ENCODE measurements at regions not wholly inside any gene's neighbourhood (a gene's known extent, or its start where the extent isn't known, plus 50 kb on each side); places are given as distances from the start of the nearest gene placed in this dataset.

DNA sequence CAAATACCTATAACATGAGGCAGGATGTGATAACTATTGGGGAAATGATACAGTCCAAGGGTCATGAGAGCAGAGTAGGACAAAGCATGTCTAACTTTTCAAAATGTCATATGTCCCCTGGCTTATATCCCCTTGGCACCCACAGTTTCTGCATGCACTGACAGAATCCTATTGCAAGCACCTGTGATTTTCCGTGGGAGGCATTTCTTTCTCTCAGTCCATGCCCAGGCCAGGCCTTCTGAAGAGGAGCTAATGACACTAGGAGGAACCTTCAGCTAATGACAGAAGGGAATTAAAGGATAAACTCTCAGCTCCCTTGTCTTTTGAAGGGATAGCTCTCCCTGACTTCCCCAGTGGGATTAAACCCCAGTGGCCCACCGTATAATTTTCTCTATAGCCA is 249.2 kb downstream of the TTC6 start:
- H3K4me3 ChIP-seq: no peak overlapping the region
- no peaks in the 10 kb centered on the region for H3K27me3 ChIP-seq
- WGBS, 2 donors: 78 to 87% methylated on average over 2 of the region's 2 CpGs
- H3K4me1 ChIP-seq: no peaks in the 10 kb centered on the region
- intact Hi-C loops (cut with DNase I): no loop called here
- no peak overlapping the region for H3K27ac ChIP-seq
- no peaks in the 10 kb centered on the region for H3K36me3 ChIP-seq
- no peaks in the 10 kb centered on the region for H3K9me3 ChIP-seq
- TF ChIP-seq POLR2A (IDR thresholded peaks at IDR 0.05): no peak
- no peak for TF ChIP-seq EP300 (IDR thresholded peaks at IDR 0.05)
- TF ChIP-seq, protein P1, sequence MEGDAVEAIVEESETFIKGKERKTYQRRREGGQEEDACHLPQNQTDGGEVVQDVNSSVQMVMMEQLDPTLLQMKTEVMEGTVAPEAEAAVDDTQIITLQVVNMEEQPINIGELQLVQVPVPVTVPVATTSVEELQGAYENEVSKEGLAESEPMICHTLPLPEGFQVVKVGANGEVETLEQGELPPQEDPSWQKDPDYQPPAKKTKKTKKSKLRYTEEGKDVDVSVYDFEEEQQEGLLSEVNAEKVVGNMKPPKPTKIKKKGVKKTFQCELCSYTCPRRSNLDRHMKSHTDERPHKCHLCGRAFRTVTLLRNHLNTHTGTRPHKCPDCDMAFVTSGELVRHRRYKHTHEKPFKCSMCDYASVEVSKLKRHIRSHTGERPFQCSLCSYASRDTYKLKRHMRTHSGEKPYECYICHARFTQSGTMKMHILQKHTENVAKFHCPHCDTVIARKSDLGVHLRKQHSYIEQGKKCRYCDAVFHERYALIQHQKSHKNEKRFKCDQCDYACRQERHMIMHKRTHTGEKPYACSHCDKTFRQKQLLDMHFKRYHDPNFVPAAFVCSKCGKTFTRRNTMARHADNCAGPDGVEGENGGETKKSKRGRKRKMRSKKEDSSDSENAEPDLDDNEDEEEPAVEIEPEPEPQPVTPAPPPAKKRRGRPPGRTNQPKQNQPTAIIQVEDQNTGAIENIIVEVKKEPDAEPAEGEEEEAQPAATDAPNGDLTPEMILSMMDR (IDR thresholded peaks at IDR 0.05): no peak
- no peak for TF ChIP-seq POLR2AphosphoS5 (IDR thresholded peaks at IDR 0.05)
- no peak for DNase-seq

DNA sequence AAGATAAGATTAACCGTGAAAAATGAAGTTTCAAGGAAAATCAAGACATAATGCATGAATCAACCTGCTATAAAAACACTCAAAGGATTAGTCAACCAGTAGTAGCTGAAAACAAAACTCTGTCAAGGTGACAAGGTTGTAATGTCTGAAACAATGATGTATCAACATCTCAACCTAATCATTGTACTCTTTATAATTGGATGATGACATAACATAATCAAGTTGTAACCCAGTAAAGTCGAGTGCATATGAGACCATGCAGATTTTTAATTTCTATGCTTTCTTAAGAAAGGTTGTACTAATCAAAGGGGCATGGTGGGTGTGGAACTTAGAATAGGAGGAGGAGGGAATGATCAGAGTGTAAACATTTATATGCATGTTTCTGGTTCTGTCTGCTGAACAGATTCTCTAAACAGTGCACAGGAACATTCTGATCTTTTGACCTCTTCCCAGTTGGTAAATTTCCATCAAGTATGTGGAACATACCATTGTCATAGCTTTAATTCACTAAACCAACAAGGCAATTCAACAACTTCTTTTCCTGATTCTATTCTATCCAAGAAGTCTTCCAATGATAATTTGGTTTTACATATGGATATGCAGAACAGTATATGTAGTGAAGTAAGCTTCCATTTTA is 253.7 kb downstream of the TTC6 start:
- no peak overlapping the region for H3K4me3 ChIP-seq
- intact Hi-C loops (cut with DNase I): no loop called here
- no peaks in the 10 kb centered on the region for H3K4me1 ChIP-seq
- no peaks in the 10 kb centered on the region for H3K36me3 ChIP-seq
- TF ChIP-seq, protein P1 (IDR thresholded peaks at IDR 0.05): no peak
- TF ChIP-seq EP300 (IDR thresholded peaks at IDR 0.05): no peak
- TF ChIP-seq POLR2A (IDR thresholded peaks at IDR 0.05): no peak
- no peak for TF ChIP-seq POLR2AphosphoS5 (IDR thresholded peaks at IDR 0.05)
- no peaks in the 10 kb centered on the region for H3K27me3 ChIP-seq
- no peak overlapping the region for H3K27ac ChIP-seq
- no peaks in the 10 kb centered on the region for H3K9me3 ChIP-seq
- no peak for DNase-seq
- 74 to 84% methylated on average over 2 of the region's 2 CpGs for WGBS, 2 donors

DNA sequence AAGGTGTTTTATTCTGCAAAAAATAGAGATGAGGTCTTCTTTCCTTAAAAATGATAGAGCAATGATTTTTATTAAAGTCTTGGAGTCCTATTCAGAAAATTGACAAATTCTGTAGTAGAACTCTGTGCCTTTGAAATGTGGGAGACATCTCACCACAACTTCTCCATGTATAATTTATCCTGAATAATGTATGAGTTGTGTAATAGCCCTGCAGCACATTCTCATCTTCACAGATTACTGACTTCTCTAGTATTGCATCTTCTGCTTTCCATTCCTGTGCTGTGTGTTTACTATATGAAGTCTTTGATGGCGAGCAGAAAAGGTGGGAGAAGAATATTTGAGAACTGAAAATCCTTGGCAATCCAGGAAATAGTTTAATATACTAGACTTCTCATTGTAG is 255.6 kb downstream of the TTC6 start:
- Histone ChIP-seq H3K27ac (no peak overlapping the region), H3K4me3 (no peak overlapping the region), H3K27me3 (no peaks in the 10 kb centered on the region), H3K9me3 (no peaks in the 10 kb centered on the region), H3K36me3 (no peaks in the 10 kb centered on the region), H3K4me1 (peaks cover 0 to under 1% (median 0%) of the 10 kb centered on the region in 4 donors)
- TF ChIP-seq POLR2A (IDR thresholded peaks at IDR 0.05): no peak
- TF ChIP-seq EP300 (IDR thresholded peaks at IDR 0.05): no peak
- TF ChIP-seq POLR2AphosphoS5 (IDR thresholded peaks at IDR 0.05): no peak
- TF ChIP-seq, protein P1 (IDR thresholded peaks at IDR 0.05): no peak
- DNase-seq: no peak
- intact Hi-C loops (cut with DNase I): no loop called here
- WGBS, 2 donors: 80 to 91% methylated on average over 1 of the region's 1 CpG

DNA sequence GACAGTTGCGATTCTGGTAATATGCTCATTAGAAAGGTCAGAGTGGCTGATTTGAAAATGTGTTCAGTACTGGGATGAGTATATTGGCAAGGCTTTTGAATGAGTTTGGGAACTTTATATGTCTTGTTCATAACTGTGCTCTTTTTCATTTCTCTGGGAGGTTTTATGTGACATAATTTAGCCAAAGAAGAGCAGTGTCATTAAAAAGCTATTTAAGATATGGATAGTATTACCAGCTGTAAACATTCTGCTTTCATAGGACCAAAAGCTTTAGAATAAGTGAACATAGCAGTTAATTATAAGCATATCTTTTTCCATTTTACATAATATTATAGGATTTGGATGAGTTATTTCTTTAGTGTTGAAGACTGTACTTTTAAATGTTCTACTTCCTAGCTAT is 260.4 kb downstream of the TTC6 start:
- H3K27ac ChIP-seq: no peak overlapping the region
- 72 to 83% methylated on average over 1 of the region's 1 CpG for WGBS, 2 donors
- intact Hi-C loops (cut with DNase I): no loop called here

More for the DNA sequence above, 260.4 kb downstream of the TTC6 start:
- Histone ChIP-seq H3K27me3 (no peaks in the 10 kb centered on the region), H3K9me3 (no peaks in the 10 kb centered on the region), H3K36me3 (no peaks in the 10 kb centered on the region), H3K4me3 (no peak overlapping the region), H3K4me1 (peaks cover 0 to 6% (median 0%) of the 10 kb centered on the region in 4 donors)
- no peak for DNase-seq
- TF ChIP-seq EP300 (IDR thresholded peaks at IDR 0.05) (no peak), POLR2A (IDR thresholded peaks at IDR 0.05) (no peak), POLR2AphosphoS5 (IDR thresholded peaks at IDR 0.05) (no peak)
- TF ChIP-seq, protein P1 (IDR thresholded peaks at IDR 0.05): no peak
